Ectodermal cell (in vitro differentiated cells): ENCODE measurements at regions not wholly inside any gene's neighbourhood (a gene's known extent, or its start where the extent isn't known, plus 50 kb on each side); places are given as distances from the start of the nearest gene placed in this dataset.

Experiments
- H3K27ac ChIP-seq: 2 replicates; pipeline ENCODE4 v1.7.0; 2013; ENCODE audit warnings: mild to moderate bottlenecking, low read depth, low read length; ENCODE audit not compliant: insufficient read depth, poor library complexity, severe bottlenecking
- H3K27me3 ChIP-seq: 2 replicates; pipeline ENCODE4 v1.7.0; 2013; ENCODE audit warnings: mild to moderate bottlenecking, low read length; ENCODE audit not compliant: insufficient read depth, control insufficient read depth, poor library complexity, severe bottlenecking
- H3K36me3 ChIP-seq: one replicate; pipeline ENCODE4 v1.7.0; 2013; ENCODE audit warnings: low read length; ENCODE audit not compliant: control insufficient read depth, insufficient read depth
- H3K4me1 ChIP-seq: one replicate; pipeline ENCODE4 v1.7.0; 2013; ENCODE audit warnings: low read length; ENCODE audit not compliant: control insufficient read depth, insufficient read depth
- H3K4me3 ChIP-seq: 2 replicates; pipeline ENCODE4 v1.7.0; 2013; ENCODE audit warnings: low read depth, low read length, control low read depth; ENCODE audit not compliant: insufficient read depth
- H3K9me3 ChIP-seq: 2 replicates; pipeline ENCODE4 v1.7.0; 2013; ENCODE audit warnings: mild to moderate bottlenecking, low read length, moderate library complexity; ENCODE audit not compliant: control insufficient read depth
- WGBS, 2 experiments: methylation state at CpG; one replicate each; pipeline ENCODE4 v1.1.7; 2013; ENCODE audit warnings: missing lambda C conversion rate in 2 of 2; 5-methylcytosine and 5-hydroxymethylcytosine counted together

DNA sequence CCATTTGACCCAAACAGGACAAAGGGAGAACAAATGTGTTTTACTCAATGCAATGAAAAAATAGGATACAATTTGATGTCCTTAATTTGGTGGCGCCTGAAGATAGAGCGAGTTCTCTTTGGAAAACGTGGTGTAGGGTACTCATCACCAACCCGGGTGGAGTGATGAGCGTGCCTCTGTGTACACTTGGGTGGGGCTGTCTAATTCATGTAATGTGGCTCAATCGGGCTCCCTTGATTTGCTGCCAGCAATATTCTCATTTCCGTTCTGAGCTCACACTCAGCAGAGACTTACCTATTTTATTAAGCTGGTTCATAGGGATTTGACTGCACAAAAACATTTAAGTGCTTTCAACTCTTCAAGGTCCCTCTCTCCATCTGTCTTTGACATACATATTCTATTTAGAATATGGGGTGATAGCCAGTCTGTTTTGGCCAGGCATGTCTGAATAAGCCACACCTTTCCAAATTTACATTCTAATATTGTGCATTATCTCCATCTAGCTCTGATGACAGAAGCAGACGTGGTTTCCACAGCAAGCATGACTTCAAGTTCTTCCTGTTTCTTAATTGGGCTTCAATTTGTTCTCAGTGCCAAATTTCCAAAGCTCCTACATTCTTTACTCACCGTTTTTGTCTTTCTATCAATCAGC, 162.5 kb downstream of the IRX2 start:
- no peaks in the 10 kb centered on the region for H3K9me3 ChIP-seq
- H3K36me3 ChIP-seq = no peaks in the 10 kb centered on the region
- 93 to 94% methylated on average over 9 of the region's 9 CpGs for WGBS, 2 experiments
- H3K4me3 ChIP-seq = no peak overlapping the region
- H3K27me3 ChIP-seq = no peaks in the 10 kb centered on the region
- peaks cover 3% of the 10 kb centered on the region for H3K4me1 ChIP-seq
- no peak overlapping the region for H3K27ac ChIP-seq

GRCh38 chr5:2587189-2588031, 164.1 kb downstream of the IRX2 start:
- no peak overlapping the region for H3K4me3 ChIP-seq
- no peaks in the 10 kb centered on the region for H3K27me3 ChIP-seq
- H3K36me3 ChIP-seq = no peaks in the 10 kb centered on the region
- 94 to 96% methylated on average over 15 of the region's 15 CpGs for WGBS, 2 experiments
- H3K9me3 ChIP-seq = no peaks in the 10 kb centered on the region
- peaks cover 3% of the 10 kb centered on the region for H3K4me1 ChIP-seq
- no peak overlapping the region for H3K27ac ChIP-seq

DNA sequence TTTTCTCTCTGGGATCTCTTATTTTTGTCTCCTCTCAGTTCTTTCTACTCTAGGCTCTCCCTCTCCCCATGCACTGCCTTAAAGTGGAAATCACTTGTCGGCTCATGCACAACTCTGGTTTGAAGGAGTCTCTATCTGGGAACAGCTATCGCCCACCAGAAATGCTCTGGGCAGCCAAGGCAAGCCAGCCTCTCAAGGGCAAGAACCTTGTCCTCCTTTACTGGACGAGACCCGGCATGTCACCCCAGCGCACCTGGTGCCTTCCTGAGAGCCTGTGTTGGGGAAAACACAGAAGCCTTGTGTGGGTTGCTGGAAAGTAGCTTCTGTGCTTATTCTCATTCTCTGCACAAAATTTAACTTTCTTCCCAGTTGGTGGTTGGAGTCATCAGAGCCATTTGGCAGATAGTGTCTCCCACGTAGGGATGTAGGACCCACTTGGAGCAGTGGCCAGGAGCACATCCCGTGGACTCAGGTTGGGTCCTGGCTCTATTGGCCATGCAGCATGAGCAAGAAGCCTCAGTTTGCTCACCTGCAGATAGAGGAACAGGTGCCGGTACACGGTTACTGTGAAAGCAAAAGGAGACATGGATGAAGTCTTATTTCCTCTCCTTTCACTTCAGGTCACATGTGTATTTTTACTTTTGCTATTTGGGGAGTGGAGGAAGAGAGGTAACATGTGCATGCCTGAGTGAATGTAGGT, 165.3 kb downstream of the IRX2 start:
- 92 to 95% methylated on average over 9 of the region's 9 CpGs for WGBS, 2 experiments
- Histone ChIP-seq H3K27ac (no peak overlapping the region), H3K36me3 (no peaks in the 10 kb centered on the region), H3K4me1 (peaks cover 3% of the 10 kb centered on the region), H3K4me3 (no peak overlapping the region), H3K9me3 (no peaks in the 10 kb centered on the region), H3K27me3 (no peaks in the 10 kb centered on the region)

- H3K36me3 ChIP-seq = no peaks in the 10 kb centered on the region
- 83 to 86% methylated on average over 3 of the region's 3 CpGs for WGBS, 2 experiments
These were observed 166.8 kb downstream of the IRX2 start for GRCh38 chr5:2584579-2585269.

GRCh38 chr5:2582507-2582906, 169.0 kb downstream of the IRX2 start:
- 92 to 96% methylated on average over 4 of the region's 4 CpGs for WGBS, 2 experiments
- H3K27ac ChIP-seq = no peak overlapping the region

More at GRCh38 chr5:2584579-2585269, 166.8 kb downstream of the IRX2 start:
- Histone ChIP-seq H3K27ac (no peak overlapping the region), H3K4me3 (no peak overlapping the region), H3K9me3 (no peaks in the 10 kb centered on the region), H3K27me3 (no peaks in the 10 kb centered on the region), H3K4me1 (peaks cover 3% of the 10 kb centered on the region)

GRCh38 chr5:2582106-2582505, 169.4 kb downstream of the IRX2 start:
- H3K27me3 ChIP-seq = no peaks in the 10 kb centered on the region
- no peaks in the 10 kb centered on the region for H3K4me1 ChIP-seq
- H3K4me3 ChIP-seq = no peak overlapping the region
- H3K9me3 ChIP-seq = no peaks in the 10 kb centered on the region
- no peak overlapping the region for H3K27ac ChIP-seq
- 93 to 94% methylated on average over 7 of the region's 7 CpGs for WGBS, 2 experiments
- no peaks in the 10 kb centered on the region for H3K36me3 ChIP-seq

More at GRCh38 chr5:2582507-2582906, 169.0 kb downstream of the IRX2 start:
- H3K4me1 ChIP-seq = no peaks in the 10 kb centered on the region
- no peaks in the 10 kb centered on the region for H3K27me3 ChIP-seq
- H3K4me3 ChIP-seq = no peak overlapping the region
- H3K36me3 ChIP-seq = no peaks in the 10 kb centered on the region
- no peaks in the 10 kb centered on the region for H3K9me3 ChIP-seq

DNA sequence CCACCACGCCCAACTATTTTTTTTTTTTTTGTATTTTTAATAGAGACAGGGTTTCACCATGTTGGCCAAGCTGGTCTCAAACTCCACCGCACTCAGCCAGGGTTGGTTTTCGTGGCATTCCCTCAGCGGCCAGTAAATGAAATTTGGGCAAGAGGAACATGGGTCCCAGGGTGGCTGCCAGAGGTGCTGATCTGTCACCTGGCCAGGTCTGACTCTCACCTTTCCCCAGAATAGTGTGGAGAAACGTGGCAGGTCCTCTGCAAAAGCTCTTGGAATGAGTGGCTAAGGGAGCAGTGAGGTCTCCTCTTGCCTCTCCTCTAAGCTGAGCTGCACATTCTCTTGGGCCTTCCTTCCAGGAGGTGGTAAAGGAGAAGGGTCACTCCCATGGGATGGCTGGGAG, 170.1 kb downstream of the IRX2 start:
- 92 to 94% methylated on average over 4 to 5 of the region's 5 CpGs for WGBS, 2 experiments
- H3K9me3 ChIP-seq = no peaks in the 10 kb centered on the region

GRCh38 chr5:2579126-2579525, 172.4 kb downstream of the IRX2 start:
- Histone ChIP-seq H3K4me1 (no peaks in the 10 kb centered on the region), H3K27me3 (no peaks in the 10 kb centered on the region), H3K27ac (no peak overlapping the region), H3K9me3 (no peaks in the 10 kb centered on the region), H3K4me3 (no peak overlapping the region), H3K36me3 (no peaks in the 10 kb centered on the region)
- 71 to 75% methylated on average over 5 of the region's 5 CpGs for WGBS, 2 experiments

More for the DNA sequence above, 170.1 kb downstream of the IRX2 start:
- Histone ChIP-seq H3K4me1 (no peaks in the 10 kb centered on the region), H3K4me3 (no peak overlapping the region), H3K27me3 (no peaks in the 10 kb centered on the region), H3K27ac (no peak overlapping the region), H3K36me3 (no peaks in the 10 kb centered on the region)

DNA sequence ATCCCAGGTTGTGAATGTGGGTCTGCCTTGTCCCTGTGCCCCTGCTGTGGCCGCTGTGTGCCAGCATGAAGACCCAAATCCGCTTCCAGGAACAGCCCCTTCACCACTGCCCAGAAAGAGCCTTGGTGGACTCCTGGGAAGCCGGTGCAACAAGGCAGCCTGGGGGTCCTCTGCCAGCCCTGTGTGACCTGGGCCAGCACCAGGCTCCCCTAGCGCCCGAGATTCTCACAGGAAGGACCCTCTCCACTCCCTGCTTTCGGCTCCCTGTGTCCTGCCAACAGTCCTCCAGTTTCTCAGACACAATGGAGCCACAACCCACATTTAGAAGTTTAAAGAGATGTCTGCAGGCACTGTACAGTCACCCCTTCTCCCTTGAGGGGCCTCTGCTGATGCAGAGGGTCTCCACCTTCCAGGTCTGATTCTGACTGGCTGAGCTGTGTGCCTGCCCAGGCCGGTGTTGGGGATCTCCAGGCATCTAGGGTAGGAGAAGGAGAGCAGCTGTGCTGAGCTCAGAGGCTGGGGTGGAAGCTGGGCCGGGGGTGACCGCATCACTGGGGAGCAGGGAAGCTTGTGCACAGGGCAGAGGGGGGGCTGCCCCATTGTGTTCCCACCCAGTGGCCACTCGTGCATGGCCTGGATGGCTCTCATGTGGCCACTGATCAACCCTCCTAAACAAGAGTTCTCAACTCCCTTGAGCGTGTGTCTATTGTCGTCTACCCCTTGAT, 174.0 kb downstream of the IRX2 start:
- no peaks in the 10 kb centered on the region for H3K36me3 ChIP-seq
- H3K9me3 ChIP-seq = no peaks in the 10 kb centered on the region
- no peak overlapping the region for H3K4me3 ChIP-seq
- 95 to 96% methylated on average over 12 of the region's 12 CpGs for WGBS, 2 experiments
- no peaks in the 10 kb centered on the region for H3K27me3 ChIP-seq
- no peak overlapping the region for H3K27ac ChIP-seq
- no peaks in the 10 kb centered on the region for H3K4me1 ChIP-seq
